NOMO-1 (cell line): ENCODE measurements at regions not wholly inside any gene's neighbourhood (a gene's known extent, or its start where the extent isn't known, plus 50 kb on each side); places are given as distances from the start of the nearest gene placed in this dataset.
"Not testable (repeated sequence)": the region's sequence is repeated elsewhere in the genome, so short reads cannot be mapped to it uniquely, and the experiment has no call there.

Experiments used
- DNase-seq, 2 experiments: peaks; one replicate each; lab custom pipeline; 2025; ENCODE audit not compliant: unreplicated experiment in 2 of 2; lab: John Stamatoyannopoulos, UW

DNA sequence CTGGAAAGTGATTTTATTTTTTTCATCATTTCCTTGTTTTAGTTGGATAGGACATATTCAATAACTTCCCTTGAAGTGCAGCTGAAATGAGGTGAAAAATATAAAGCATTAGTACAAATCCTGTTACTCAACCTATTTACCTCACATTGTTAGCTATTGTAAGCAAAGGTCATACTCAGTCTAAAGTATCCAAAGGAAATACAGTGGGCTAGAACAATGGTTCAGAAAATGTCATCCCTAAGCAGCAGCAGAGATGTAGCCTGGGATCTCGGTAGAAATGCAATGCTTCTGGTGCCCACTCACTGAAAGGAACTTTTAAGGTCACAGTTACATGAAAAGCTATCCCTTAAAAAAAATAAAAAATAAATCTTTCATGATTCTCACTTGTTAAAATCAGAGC, 300.6 kb downstream of the PPP4R3C start:
- no peak for DNase-seq

DNA sequence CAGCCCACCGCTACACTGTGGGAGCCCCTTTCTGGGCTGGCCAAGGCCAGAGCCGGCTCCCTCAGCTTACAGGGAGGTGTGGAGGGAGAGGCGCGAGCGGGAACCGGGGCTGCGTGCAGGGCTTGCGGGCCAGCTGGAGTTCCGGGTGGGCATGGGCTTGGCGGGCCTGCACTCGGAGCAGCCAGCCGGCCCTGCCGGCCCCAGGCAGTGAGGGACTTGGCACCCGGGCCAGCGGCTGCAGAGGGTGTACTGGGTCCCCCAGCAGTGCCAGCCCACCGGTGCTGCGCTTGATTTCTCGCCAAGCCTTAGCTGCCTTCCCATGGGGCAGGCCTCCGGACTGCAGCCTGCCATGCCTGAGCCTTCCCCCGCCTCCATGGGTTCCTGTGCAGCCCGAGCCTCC, 306.2 kb downstream of the PPP4R3C start:
- not testable (repeated sequence) for DNase-seq

DNA sequence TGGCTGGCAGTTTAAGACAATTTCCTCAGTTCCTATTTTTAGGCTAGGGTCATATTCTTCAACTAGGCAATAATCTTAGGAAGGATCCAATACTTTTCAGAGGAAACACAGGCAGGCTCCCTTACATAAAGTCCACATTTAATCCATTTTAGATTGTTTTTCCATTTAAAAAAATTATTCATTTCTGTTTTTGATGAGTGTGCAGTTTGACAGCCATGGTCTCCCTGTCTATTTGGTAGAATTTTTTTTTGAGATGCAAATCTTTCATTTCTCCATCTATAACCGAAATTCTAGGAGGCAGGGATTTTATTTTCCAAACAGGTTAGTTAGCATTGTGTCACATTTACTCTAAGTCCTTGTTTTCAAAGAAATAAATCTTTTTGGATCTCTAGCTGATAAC, 326.8 kb downstream of the PPP4R3C start:
- DNase-seq, result no peak

DNA sequence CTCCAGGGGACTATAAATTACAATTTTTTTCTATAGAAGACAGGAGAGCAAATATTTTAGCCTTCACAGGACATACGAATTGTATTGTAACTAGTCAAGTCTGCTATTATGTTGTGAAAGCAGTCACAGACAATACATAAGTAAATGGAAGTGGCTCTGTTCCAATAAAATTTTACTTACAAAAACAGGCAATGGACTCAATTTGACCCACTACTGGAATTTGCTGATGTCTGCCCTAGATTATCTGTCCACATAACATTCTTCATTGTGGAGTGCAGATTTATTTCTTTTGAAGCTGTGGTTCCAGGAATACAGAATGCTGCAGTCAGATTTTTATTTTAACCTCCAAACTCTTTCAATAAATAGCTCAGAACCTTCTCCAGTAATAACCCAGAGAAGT, 330.3 kb downstream of the PPP4R3C start:
- DNase-seq, result no peak

DNA sequence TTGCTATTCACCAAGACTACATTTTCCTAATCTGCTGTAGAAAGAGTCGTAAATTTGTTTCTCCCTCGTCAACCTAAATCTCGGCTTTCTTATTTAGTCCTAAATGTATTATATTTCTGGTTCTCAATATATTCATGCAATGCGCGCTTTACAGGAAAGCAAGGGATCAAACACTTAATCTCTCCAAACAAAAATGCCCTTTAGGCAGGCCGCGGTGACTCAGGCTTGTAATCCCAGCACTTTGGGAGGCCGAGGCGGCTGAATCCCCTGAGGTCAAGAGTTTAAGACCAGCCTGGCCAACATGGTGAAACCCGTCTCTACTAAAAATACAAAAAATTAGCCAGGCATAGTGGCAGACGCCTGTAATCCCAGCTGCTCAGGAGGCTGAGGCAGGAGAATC, 376.0 kb downstream of the PPP4R3C start:
- not testable (repeated sequence) for DNase-seq

DNA sequence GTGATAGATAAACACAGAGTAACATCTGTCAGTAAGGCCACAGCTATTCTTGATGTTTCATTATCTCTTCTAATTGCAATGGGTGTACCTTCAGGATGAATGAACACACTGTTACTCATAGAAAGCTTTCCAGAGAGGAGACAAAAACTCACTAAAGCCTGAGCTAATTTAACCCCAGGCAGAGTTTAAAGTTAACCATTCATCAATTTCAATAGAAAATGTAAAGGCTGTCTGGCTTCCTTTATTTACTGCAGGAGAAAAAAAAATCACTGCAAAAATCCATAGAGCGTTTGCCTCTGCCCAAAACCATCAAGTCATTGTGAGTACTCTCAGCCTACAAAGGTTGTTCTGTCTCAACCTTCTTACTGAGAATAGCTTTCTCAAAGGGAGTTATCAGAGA, 376.9 kb downstream of the PPP4R3C start:
- DNase-seq, result no peak

DNA sequence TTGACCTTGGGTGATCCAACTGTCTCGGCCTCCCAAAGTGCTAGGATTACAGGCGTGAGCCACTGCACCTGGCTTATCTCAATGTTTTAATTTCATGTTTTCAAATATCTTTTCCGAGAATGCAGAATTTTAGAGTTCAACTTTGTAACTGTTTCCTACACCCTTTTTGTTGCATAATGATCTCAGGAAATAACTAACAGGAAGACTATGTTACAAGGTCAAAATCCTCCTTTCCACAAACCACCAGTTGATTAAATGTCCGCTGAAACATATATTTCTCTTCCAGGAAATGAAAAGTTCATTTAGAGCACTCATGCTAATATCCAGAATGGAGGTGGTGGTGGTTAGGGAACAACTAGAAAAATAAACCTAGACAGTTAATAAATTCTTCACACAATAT, 377.8 kb downstream of the PPP4R3C start:
- no peak for DNase-seq

DNA sequence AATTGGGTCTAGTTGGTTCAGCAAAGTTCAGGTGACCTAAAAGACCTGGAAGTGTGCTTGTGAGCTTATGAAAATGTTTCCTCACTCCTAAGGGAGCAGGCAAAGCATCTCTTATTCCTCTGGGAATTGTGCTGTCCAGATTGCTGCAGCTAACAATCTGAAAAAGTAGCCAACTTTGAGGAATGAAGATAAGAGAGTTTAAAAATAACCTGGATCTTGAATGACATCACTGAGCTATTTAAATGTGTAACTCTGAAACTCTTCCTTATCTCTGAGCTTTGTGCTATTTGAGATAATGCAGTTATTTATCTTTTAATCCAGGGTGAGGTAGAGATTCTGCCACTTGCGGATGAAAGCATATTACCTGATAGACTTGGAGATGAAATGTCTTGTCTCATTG, 384.8 kb downstream of the PPP4R3C start:
- no peak for DNase-seq

DNA sequence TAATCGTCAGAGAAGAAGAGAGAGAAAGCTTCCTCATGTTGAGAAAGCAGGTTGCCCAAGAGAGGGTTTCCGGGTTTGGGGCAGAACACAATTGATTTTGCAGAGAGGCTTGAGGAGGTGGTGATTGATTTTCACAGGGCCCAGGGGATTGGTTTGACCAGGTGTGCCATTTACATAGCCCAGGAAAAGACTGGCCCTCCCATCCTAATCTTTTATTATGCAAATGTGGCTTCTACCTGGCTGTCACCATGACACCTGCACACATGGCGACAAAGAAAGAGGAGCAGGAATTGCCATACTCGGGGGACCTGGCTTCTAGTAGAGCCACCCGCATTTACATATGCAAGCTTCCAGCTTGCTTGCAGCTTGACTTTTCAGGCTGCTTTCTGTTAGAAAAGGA, 405.3 kb downstream of the PPP4R3C start:
- DNase-seq, result no peak

DNA sequence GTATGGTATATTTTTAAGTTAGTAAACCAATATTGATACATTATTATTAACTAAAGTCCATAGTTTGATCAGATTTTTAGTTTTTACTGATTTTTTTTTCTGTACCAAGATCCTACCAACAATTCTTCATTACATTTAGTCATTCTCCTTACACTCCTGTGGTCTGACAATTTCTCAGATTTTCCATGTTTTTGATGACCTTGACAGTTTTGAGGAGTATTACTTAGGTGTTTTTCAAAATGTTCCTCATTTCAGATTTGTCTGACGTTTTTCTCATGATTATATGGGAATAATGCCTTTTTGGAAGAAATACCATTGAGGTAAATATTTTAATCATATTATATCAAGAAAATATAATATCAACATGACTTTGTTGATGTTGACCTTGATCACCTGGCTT, 423.8 kb downstream of the PPP4R3C start:
- DNase-seq, result no peak

DNA sequence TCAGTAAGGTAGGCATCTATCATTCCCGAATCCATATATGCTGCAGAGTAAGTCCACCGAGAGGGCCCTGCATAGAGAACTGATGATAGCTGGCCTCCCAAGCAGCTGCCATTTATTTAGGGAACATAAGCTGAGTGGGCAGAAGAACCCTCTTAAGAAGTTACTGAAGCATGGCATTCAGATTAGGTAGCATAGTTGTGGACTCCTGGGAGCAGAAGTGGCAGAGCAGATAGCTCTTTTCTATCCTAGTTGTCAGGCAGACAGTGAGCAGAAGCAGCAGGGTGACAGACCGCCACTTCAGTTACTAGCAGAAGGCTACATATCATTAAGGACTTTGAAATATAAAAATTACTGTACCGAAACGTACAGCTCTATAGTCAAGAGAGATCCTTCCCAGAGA, 454.7 kb downstream of the PPP4R3C start:
- no peak for DNase-seq

DNA sequence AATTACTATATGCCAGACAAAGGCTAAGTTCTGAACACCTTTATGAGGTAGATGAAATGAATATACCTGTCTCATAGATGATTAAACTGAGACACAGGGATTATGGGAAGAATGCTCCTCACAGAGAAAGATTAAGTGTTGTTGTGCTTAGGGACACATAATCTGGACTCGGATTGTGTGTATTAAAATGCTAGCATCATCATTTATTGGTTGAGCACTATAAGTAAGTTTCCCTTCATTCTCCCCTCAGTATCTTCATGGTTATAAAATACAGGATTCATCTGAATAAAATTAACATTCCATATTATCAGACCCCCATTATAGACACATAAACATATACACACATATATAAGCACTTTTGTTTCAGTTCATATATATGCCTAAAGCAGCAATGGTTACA, 463.5 kb downstream of the PPP4R3C start:
- no peak for DNase-seq

DNA sequence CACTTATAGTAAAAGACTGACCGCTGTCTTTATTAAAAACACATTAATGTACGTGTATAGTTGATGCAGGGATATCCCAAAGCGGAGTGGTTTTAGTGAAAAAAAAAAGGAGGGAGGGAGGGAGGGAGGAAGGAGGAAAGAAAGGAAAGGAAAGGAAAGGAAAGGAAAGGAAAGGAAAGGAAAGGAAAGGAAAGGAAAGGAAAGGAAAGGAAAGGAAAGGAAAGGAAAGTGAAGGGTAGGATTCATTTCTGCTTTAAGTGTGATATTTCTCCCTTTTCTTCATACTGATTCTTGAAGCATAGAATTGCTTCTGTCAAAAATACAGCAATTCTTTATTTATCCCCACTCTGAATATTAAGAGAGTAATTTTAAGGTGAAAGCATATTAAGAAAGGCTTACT, 504.9 kb downstream of the PPP4R3C start:
- DNase-seq, result no peak

DNA sequence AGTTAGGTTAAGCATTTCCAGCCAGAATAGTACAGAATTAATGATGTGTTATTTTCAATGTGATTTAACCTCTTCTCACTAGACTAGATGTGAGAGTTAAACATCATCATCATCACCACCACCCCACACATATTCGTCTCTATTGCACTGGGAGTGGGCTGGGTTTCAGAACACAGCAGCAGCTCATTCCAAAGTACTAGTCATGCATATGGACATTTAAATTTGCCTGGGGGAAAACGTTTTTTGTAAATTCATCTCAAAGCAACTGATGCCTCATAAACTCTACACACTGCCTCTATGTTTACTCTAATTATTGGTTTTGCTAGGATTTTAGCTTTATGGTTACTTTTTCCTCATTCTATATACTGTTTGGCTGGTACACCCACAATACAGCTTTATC, 509.1 kb downstream of the PPP4R3C start:
- DNase-seq, result no peak

DNA sequence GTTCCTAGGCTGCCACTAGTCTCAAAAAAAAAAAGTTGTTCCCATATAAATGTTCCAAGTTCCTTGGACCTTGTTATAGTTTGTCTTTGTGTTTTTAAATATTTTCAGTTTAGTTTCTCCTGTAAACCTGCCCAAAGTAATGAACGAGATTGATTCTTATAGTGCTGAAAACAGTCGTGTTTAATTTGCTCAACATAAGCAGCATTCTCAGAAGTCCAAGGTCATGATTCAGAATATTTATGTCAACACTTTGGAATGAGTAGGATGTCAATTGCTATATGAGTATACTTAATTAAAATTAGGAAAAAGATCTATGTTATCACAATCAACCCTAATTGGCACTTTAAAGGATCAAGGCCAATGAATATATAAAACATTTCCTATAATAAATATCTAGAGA, 510.9 kb downstream of the PPP4R3C start:
- DNase-seq, result no peak

DNA sequence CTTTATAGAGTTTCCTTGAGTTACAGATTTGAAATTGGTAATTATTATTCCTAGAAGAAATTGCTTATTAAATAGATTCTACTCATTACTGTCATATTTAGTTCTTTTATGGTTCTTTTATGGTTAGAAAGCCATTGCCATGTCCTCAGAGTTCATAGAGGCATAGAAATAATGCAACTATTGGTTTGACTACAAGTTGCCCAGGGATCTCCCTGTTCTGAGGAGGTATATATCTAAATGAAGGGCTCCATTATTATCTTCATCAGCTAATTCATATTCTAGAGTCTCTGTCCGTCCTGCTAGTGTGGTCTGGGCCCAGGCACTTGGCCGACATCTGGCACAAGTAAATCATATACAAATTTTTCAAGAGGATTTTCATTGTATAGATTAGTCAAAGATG, 535.7 kb downstream of the PPP4R3C start:
- no peak for DNase-seq

DNA sequence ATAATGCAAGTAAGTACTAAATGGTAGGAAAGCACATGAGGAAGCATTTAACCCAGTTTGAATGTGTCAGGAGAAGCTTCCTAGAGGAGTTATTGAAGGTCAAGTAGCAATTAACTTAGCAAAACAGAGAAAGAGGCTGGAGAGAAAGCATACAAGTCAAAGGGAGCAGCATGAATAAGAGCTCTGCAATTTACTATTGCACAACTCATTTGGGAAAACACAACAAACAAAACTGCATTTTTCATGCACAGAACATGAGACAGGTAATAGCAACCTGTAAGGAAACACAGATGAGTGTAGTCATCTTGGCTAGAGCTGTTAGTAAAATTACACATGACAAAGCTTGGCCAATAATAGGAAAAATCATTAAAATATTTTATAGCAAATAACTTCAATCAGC, 538.1 kb downstream of the PPP4R3C start:
- DNase-seq, result no peak

DNA sequence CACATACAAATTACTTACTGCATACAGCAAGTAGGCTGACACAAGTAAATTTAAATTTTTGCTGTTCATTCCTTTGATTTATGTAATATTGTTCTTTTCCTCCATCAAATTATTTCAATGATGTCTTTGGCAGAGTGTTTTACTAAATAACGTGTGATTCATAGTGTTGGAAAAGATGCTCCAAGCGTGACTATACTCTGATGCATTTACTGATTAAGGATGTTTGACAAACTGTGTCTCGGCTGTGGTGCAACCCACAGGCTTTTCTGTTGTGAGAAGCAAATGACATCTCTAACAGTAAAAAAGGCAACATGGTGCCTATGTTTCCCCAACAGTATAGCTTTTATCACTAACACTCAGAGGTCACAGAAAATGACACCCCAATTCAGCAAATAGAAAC, 540.9 kb downstream of the PPP4R3C start:
- no peak for DNase-seq

DNA sequence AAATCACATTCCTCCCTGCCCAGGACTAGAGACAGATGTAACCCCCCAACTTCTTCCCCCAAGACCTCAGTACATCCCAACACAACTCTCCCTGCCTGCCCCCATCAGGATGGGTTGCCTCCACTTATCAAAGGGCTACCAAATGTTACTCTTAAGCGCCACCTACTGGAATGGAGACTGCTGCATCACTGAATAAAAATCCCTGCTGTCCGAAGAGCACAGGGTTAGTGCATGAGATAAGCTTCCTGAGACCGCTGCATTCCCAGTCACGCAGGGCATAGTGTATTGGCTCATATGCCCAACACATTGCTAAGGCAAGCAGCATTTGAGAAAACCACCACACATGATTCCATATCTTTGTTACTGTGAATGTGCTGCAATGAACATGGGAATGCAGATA, 544.5 kb downstream of the PPP4R3C start:
- DNase-seq, result peak in 1 of 2 experiments; percentile 3

DNA sequence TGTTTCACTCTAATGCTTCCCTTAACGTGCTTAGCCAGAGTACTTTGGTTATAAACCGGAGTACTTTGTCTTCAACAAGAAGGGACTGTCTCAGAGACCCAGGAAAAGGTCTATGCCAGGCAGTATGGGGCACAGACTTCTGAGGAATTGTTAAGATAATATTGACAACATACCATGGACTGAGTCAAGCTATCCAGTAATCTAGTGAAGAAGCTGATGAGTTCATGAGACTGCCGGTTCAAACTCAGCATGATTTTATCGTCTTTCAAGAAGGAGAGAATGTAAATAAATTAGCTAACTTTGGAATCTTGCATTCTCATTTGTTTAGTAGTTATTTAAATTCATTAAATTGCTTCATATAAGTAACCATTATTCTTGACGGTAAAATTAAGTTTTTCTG, 546.1 kb downstream of the PPP4R3C start:
- no peak for DNase-seq

DNA sequence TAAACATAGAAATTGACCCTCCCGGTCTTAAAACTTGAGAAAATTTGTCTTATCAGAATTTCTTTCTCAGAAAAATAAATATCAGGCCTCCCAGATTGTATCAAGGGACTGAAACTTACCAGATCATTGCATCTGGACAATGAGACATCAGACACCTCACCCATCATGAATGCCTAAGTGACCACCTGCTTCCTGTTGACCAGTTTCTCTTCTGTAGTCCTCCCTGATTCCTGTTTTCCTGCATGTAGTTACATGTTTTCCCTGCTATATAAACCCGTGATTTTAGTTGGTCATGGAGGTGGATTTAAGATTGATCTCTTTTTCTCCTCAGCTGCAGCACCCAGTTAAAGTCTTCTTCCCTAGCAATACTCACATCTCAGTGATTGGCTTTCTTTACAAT, 548.1 kb downstream of the PPP4R3C start:
- DNase-seq, result no peak

DNA sequence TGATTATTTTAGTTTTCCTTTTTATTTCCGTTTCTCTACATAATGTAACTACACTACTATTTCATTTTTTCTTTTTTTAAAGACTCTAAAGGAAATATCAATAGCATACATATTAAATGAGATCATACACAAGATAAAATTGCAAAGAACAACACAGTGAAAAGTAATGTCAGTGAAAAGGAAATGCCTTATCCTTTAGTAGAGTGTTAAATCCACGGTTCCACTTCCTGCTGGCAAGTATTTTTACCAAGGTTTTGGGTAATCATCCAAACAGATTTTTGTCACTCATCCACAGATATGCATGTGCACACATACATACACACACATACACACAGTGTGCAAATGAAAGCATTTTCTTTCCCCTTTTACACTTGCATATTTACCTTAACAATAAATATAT, 548.9 kb downstream of the PPP4R3C start:
- no peak for DNase-seq

DNA sequence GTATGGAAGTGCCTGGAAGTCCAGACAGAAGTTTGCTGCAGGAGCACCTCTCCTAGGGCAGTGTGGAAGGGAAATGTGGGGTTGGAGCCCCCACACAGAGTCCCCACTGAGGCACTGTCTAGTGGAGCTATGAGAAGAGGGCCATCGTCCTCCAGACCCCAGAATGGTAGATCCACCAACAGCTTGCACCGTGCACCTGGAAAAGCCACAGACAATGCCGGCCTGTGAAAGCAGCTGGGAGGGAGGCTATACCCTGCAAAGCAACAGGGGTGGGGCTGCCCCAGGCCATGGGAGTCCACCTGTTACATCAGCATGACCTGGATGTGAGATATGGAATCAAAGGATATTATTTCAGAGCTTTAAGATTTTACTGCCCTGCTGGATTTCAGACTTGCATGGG, 551.4 kb downstream of the PPP4R3C start:
- not testable (repeated sequence) for DNase-seq

DNA sequence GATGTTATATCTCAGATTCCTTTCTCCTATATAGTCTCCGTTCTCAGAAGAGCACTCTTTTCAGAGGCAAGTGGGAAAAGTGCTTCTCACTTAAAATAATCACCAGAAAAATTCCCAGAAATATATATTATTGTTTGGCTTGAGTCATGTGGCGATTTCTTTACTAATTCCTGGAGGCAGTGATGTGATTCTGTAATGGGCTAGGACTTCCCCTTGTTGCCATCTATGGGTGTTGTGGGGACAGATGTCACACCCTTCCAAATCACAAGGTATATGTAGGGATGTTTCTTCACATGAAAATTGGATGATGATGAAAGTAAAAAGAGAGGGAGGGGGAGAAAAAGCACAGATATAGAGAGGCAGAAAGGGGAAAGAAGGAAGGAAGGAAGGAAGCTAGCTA, 553.4 kb downstream of the PPP4R3C start:
- DNase-seq, result no peak
